HG03039 (cell line): ENCODE measurements at regions not wholly inside any gene's neighbourhood (a gene's known extent, or its start where the extent isn't known, plus 50 kb on each side); places are given as distances from the start of the nearest gene placed in this dataset.

Experiments used
- ATAC-seq: cut with Tn5 transposase; IDR thresholded peaks from one replicate; pipeline ENCODE4 v1.9.1; 2021; ENCODE audit warnings: mild to moderate bottlenecking, moderate library complexity; ENCODE audit not compliant: unreplicated experiment

DNA sequence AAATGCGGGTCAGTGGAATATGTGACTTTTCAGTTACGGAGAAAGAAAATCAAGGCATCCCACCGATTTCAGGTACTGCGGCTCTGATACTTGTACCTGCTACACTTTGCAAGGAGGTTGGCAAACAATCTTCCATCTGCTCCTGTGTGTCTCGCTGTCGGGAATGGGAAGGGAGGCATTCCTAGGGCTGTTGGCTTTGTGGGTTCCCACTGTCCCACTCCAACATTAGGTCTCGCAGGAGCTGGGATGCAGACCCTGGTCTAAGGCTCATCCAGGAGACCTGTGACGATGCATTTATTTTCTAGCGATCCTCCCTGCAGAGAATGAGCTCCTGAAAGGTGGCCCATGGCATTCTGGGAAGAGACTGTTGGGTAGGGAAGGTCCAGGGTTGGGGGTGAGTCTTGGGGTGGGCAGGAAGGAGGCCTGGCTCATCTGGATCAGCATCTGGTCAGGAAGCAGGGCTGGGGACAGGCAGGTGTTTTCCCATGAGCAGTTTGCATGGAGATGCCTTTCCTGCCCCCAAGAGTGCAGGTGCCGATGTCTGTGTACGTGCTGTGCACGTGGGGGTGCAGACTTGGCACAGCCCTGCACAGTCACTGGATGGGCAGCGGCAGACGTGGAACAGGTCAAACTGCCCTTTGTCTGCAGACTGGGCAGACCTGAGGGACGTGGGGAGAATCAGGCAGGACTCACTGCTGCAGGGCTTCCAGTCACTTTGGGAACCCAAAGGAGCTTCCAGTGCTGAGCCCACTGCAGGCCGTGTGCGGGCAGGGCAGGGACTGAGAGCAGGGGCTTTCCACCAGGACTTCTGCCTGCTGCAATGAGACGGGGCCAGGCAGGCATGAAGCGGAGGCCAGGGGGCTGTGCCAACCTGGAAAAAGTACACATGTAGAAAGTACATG, 152.4 kb downstream of the TEX29 start:
- no peak for ATAC-seq

DNA sequence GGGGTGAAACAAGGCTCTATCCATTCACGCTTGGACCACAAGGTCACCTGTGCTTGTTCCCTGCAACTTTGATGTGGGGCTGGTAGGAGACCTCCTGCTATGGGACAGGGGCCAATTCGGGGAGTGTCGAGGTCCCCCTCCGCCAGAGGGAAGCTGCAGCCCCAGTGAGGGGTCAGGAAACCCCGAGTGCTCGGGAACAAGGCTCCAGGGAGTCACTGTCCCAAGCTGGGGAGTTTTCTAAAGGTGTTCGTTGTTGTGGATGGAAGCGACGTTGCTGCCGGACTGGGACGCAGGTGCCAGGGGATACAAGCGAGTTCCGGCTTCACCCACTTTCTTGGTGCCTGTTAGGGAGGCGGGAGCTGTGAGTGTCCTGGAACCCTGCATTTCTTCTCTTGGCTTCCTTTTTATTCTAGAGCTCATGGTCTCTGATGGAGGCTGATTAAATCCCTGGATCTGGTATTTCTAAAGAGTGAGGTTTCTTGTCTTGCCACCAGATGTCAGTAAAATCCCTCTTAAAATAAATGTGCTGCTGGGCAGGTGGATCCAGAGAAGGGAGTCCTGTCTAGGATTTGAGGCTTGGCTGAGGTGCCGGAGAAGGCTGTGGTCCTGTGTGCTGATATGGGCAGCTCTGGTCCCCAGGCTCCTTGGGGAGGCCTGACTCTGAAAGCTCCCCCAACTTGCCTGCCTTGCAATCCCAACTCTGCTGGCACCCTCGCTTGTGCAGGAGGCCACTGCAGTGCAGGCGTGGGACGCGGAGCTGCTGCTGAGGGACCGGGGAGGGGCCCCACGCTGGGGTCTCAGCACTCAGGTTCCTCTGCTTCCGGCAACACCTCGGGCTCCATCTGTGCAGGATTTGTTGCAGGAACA, 153.9 kb downstream of the TEX29 start:
- no peak for ATAC-seq

DNA sequence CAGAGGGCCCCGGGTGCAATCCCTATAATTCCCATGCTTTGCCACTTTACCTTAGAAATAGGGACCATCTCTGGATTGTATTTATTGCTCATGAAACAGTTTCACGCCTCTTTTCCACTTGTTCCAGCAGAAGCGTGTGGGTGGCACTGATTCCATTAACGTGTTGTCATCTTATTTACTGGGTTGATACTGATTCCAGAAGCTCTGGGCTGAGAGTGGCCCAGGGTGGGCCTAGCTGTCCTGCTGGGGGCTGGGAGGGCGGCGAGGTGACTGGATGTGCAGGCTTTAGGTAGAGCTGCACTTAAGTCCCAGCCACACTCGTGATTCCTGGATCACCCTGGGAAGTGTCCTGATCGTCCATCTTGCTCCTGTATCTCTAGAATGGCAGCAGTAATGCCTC, 155.0 kb downstream of the TEX29 start:
- ATAC-seq = no peak

- no peak for ATAC-seq
Observed at GRCh38 chr13:111476197-111476596, 155.8 kb downstream of the TEX29 start.

DNA sequence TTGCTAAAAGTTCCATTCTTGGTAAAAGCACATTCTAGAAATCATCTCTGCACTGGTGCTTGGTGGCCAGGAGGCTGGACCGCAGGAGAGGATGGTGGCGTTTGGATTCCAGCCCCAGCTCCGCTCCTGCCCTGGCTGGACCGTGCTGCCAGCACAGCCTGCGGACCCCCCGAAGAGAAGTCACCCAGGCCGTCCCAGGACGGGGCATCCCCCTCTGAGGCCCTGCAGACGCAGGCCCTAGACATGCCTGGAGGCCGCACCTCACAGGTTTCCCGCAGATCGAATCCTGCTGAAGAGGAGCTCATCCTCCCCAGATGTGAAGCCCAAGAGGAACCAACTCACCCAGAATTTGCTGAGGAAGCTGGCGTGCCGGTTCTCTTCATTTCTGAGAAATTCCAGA, 159.0 kb downstream of the TEX29 start:
- no peak for ATAC-seq

GRCh38 chr13:111480503-111480902, 160.1 kb downstream of the TEX29 start:
- no peak for ATAC-seq

DNA sequence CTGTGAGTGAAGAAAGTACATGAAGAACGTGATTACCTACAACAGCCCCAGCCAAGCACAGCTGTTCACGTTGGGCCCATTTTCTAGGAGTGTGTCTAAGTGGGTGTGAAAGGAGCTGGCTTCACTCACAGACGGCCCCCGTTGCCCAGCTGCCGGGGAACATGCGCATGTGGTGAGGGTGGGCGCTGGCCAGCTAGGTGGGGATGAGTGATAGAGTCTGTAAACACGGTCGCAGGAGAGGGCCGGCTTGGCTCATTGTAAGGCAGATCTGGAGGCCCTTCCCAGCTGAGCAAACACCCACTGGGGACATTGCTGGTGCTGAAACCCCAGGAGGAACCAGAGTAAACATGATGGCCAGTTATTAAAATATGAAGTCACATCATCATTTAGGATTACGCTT, 160.5 kb downstream of the TEX29 start:
- ATAC-seq = no peak

DNA sequence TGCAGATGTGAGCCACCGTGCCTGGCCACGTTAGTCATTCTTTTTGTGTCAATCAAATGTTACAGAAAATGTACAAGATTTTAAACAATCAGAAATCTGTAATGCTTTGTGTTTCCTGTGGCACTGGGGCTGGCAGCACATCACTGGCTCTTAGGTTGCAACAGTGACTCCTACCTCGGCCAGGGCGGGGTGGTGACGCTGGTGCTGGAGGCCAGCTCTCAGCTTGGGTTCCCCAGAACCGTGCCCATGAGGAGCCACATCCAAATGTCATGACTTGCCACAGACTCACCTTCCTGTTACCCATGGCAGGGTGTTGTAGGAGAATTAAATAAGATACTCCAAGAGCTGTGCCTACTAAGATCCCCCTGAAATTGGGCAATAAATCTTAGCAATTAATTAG, 161.7 kb downstream of the TEX29 start:
- ATAC-seq = no peak

- ATAC-seq = no peak
Observed at GRCh38 chr13:111482806-111483620, 162.6 kb downstream of the TEX29 start.

- ATAC-seq = no peak
Observed at GRCh38 chr13:111483621-111483987, 163.2 kb downstream of the TEX29 start.

DNA sequence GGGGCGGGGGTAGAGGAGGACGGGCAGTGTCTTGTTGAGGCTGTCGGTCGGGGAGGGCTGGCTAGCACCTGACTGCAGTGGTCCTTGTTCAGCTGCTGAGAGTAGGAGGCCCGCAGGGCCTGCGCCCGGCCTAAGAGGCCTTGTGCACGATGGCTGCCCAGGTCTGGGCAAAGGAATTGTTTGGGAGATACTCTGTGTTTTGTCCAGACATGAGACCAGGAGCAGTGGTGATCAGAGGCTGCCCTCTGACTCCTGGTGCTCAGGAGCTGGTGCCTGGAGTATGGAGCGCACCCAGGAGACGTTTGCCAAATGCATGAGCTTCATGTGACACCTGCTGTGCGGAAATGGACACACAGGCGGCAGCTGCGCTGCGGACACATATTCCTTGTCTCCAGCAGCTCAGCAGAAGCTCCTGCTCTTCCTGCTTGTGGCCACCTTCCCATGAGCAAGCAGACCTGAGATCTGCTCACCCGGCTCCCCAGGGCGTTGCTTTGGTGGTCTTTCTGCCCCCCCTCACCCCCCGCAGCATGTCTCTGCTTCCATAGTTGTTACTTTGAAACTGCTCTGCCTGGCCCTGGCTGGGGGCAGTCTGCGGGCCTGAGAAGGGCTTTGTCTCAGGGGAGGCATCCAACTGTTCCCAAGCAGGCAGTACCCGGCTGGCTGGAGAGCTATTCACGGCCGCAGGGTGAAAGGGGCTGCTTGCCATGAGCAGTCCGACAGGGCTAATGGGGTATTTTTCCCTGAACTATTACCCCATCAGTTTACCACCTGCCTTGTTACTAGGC, 163.9 kb downstream of the TEX29 start:
- ATAC-seq = no peak

DNA sequence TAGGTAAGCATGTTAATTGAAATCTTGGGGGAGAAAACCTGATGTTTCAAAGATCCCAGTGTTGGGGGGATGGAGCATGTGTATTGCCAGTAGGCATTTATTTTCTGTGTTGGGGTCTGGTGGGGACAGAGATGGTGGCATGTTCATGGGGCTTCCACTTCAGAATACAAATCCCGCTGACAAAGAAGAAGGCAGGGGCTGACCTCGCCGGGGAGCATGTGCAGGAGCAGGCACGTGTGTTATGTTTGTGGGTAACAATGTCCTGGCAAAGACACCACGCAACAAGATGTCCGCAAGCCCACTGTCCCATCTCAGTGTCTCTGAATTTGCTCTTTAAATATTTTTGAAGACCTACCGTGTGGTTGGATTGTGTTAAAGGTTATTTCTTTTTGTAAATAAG, 164.5 kb downstream of the TEX29 start:
- ATAC-seq = no peak

DNA sequence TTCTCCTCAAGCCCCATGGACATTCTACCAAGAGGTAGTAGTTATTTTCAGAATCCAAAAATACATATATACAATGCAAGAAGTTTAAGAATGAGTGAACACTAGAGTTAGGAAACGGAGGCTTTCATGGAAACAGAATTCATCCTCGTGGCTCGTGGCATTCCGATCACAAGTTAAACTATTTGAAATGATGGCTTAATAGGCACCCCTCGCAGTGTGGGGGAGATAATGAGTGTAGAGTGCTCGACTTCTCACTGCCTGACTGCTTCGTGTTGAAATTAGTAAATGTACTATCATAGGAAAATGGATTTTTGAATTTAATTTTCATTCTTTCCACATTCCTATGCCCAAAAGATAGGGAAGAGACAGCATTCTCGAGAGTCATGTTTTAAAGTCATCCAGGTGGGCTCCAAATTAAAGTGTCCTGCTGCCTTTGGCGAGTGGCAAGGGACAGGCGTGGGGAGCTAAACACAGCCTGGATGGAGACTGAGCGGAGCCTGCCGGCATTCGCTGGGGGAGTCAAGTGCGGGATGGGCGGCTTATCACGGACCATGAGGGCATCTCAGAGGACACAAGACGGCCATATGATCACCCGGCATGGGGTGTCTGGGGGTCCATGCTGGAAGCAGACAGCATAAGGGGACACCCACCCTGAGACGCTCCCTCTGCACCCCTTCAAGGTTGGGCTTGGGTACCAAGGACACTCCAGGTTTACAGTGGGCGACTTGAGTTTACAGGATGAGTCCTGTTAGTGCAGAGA, 165.2 kb downstream of the TEX29 start:
- no peak for ATAC-seq

- ATAC-seq = no peak
Observed at GRCh38 chr13:111486331-111486730, 165.9 kb downstream of the TEX29 start.

GRCh38 chr13:111486801-111487200, 166.4 kb downstream of the TEX29 start:
- ATAC-seq = no peak

DNA sequence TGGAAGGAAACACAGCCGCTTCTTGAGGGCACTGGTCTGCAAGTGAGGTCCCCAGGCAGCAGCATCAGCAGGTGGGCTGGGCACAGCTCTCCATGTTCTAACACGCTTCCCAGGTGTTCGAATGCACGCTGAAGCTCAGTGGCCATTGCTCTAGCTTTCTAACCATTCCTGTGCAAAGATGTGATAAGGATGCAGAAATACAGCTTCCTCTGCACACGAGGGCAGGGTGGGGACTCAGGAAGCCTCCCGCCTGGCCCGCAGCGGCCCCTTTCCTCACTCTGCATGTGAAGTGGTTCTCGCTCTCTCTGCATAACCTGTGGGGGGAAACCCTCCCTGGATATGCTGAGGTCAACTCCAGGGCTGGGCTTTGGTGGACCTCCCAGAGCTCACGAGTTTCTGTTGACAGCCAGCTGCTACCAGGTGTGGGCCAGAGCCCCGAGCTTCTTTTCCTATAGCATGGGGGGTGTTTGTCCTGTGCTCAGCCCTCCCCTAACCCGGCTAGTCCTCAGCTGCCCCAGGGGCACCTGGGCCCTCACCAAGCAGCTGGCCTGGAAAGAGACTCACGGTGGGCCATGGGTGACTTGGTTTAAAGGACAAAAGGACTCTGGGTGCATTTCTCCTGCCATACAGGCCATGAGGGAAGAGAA, 168.2 kb downstream of the TEX29 start:
- no peak for ATAC-seq

DNA sequence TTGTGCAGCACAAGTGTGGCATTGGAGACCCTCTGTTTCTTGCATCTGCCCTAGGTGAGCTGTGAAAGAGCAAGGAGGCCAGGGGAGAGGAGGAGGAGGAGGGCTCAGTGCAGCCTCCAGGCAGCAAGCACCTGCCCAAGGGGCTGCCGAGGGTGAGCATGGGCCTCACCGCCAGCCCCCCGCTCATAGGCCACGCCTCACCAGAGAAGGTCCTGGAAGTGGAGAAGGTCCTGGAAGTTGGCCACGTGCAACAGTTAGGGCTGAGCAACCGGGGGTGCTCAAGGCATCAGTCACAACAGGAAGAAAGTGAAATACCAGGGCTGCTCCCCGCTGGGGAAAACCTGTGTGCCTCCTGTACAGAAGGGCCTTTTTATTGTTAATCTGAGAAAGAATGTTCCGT, 168.9 kb downstream of the TEX29 start:
- no peak for ATAC-seq

DNA sequence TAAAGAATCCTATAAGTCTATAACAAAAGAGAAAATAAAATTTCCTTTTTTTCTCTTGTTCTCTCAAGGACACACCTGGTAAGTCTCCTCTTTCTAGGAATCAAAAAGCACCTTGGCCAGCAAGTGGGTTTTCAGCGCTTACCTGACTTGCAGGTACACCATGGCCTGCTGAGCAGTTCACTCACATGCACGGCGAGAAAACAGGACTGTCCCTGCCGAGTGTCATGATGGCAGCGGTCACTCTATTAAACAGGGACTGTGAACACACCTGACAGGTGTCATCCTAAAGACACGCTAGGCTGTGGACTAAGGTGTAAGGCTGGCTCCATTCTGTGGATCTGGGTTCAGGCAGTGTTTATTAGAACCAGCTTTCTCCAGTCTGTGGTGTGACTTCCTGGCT, 170.2 kb downstream of the TEX29 start:
- ATAC-seq = no peak

DNA sequence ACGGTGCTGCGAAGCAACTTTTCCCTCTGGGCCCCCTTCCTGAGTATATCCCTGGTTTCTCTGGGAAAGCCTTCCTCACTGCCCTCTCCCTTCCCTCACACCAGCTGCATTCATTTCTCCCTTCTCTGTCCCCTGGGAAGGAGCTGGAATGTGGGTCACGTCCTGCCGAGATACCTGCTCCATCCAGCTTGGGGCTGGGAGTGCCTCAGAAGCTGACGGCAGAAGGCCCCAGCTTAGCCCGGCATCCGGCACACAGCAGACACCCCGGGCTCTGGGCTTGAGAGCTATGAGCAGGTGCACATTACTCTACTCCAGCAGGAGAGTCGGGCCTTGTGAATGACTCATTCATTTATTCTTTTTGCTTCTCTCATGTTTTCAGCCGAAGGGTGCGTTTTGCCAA, 170.6 kb downstream of the TEX29 start:
- no peak for ATAC-seq
